Spleen (tissue), 7 donors: ENCODE measurements at regions not wholly inside any gene's neighbourhood (a gene's known extent, or its start where the extent isn't known, plus 50 kb on each side); places are given as distances from the start of the nearest gene placed in this dataset.

Source experiments
- CTCF ChIP-seq, 11 experiments: fragments of 200-600 bp in 7 of 11; fragments of 450-650 bp in 4 of 11; sonication (generic) in 4 of 11; IDR thresholded peaks in 8 of 11; conservative IDR thresholded peaks in 3 of 11; 1 replicate in 7 of 11; 2 replicates in 4 of 11; pipeline versions ENCODE4 v1.4.0 to v1.8.0; 2016 to 2021; ENCODE audit warnings: antibody characterized with exemption in 11 of 11, inconsistent platforms in 4 of 11, mild to moderate bottlenecking in 1 of 11
- POLR2A ChIP-seq, 3 donors: fragments of 450-650 bp; IDR thresholded peaks; one replicate each; pipeline ENCODE4 v1.5.1; 2017; ENCODE audit warnings: antibody characterized with exemption in 3 of 3, mild to moderate bottlenecking in 1 of 3
- donor health status: DM: no; HTN: no; CAD: no; lungs with moderate emphysema.
- donor health status: DM: no; HTN: no; CAD: no.
- donor health status: DM: no; HTN: no; CAD: no.

DNA sequence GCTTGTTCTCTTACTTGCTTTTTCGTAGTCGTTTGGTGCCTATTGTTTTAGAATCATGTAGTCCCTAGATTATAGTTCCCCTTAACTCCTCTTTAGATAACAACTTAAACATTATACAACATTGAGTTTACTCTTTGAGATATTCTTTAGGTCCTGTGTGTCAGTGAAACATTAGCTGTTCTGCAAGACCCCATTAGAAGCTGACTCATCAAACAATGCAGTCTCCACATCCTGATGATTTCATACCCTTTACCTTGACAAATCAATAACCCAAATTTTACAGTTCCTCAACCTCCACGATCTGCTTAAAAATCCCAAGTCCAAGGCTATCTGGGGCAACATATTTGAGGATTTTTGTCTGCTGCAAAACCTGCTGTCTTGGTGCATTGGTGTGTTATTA, 582.9 kb downstream of the NSUN3 start:
- TF ChIP-seq CTCF (IDR thresholded peaks at IDR 0.05 in 8 of 11, conservative IDR thresholded peaks at IDR 0.05 in 3 of 11) (no peak), POLR2A (IDR thresholded peaks at IDR 0.05) (no peak)
